Activated CD4-positive, alpha-beta T cell treated with anti-CD3 and anti-CD28 coated beads, Interleukin-2, amount 50 U/mL, for 48 hours (primary cell): ENCODE measurements at regions not wholly inside any gene's neighbourhood (a gene's known extent, or its start where the extent isn't known, plus 50 kb on each side); places are given as distances from the start of the nearest gene placed in this dataset.
"Not testable (repeated sequence)": the region's sequence is repeated elsewhere in the genome, so short reads cannot be mapped to it uniquely, and the experiment has no call there.

Source experiments
- DNase-seq, 2 experiments: peaks; one replicate each; pipeline ENCODE4 v3.0.0-alpha.2; 2020

- no peak for DNase-seq
These were observed 1718.6 kb downstream of the SUCLG1 start for GRCh38 chr2:82740527-82740926.

- DNase-seq, result not testable (repeated sequence)
These were observed 1721.1 kb downstream of the SUCLG1 start for GRCh38 chr2:82737965-82738364.

DNA sequence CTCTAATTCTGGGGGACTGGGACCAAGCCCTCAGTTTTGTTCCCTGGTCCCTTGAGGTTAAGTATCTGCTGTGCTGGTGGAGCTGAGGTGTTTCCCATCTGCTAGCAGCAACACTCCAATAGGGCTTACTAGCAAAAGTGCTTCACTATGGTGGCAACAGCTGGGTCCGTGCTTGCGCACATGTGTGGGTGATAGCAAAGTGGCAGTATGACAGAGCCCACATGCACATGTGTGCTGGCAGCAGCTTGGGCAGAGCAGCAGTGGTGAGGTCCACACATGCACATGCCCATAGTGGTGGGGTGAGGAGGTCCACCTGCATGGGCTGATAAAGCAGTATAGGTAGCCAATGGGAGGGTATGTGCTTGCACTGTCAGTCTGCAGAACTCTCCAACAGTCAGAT is 1723.7 kb downstream of the SUCLG1 start:
- no peak for DNase-seq

GRCh38 chr2:82731824-82732223 is 1727.3 kb downstream of the SUCLG1 start:
- DNase-seq, result no peak

- no peak for DNase-seq
These were observed 1728.3 kb downstream of the SUCLG1 start for GRCh38 chr2:82730811-82731210.

DNA sequence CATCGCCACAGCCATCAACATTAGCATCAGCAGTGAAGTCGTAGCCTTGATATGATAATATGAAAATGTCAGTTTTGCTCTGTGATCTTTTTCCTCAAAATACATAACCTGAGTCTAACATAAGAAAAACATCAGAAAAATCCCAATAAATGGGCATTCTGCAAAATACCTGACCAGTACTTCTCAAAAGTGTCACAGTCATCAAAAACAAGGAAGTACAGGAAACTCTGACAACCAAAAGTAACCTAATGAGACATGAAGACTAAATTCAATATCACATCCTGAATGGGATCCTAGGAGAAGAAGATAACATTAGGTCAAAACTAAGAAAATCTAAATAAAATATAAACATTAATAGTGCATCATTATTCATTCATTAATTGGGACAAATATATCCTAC is 1731.0 kb downstream of the SUCLG1 start:
- DNase-seq, result no peak

- DNase-seq, result no peak
These were observed 1750.4 kb downstream of the SUCLG1 start for GRCh38 chr2:82708681-82709080.

GRCh38 chr2:82697231-82697630 is 1761.8 kb downstream of the SUCLG1 start:
- no peak for DNase-seq

DNA sequence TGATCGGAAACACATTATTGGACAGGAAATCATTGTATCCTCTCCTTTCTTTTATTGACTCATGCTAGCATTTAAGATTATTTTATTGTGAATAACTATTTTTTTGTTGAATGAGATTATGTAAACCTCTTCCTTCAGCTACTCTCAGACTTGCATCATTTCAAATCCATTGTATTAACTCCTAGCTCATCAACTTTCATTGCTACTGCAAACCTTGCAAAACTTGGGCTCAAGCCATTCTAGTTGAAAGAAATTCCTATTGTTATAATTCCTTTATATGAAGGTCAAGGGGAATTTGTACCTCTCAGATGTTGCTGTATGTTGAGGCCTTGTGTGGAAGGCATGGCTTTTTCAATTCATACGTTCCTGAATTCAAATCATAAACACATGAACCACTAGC is 1764.6 kb downstream of the SUCLG1 start:
- no peak for DNase-seq

DNA sequence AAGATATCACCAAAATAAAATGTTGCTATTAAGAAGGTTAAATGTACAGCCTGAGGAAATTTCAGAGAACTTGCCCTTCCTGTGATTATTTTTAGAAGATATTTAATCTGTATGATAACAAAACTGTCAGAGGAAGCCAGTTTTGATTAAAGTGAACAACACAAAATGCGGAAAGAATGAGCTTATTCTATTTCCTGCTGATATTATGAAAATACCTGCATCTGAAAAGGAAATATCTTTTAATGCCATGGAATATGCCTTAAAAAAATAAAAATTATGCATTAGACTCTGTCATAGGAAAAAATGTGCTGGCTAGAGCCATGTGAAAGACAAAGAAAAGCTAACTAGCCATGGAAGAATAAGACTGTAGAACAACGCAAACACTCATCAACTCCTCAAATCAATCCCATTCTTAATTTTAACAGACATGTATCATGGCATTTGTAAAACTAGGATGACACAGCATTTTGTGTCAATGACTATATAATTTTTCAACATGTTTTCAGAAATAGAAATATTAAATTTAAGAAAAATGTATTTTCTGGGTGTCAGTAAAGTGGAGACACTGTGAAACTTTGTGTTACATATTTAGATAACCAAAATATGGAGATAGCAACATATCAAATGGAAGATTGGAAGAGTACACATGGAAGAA is 1768.2 kb downstream of the SUCLG1 start:
- DNase-seq, result no peak

DNA sequence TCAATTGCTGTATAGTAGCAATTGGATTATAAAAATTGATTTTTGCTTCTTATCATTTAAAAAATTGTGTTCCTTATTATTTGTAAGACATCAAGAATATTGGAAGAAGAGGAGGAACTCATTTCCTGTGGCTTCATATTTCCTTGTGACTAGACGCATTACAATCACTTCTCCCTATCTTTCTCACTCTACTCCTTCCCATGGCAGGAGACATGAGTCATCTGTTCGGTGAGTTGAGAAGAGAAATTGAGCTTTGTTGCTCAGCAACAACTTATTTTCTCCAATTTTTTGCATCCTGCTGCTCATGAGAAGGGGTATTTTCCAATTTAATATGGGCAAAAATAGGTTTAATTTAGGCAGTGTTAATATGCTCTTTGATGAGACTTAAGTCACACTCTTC is 1783.9 kb downstream of the SUCLG1 start:
- no peak for DNase-seq

DNA sequence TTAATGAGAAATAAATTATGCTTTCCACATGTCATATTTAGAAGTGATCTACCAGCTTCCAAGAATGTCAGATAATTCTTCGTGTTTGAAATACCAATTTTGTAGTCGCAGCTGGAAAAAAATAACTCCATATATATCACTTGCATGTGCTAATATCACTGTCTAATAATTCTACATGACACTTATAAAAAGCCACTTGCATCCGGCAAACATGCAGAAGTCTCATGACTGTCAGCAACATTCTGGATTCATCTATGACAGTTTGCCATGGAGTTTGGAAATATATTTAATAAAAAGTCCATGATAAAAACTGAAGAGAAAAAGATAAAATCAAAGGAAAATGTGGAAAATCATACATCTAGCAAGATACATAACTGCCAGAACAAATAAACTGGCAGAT is 1784.4 kb downstream of the SUCLG1 start:
- DNase-seq, result no peak

GRCh38 chr2:82667491-82667890 is 1791.6 kb downstream of the SUCLG1 start:
- no peak for DNase-seq

GRCh38 chr2:82665691-82666090 is 1793.4 kb downstream of the SUCLG1 start:
- DNase-seq, result no peak

GRCh38 chr2:82657106-82657505 is 1802.0 kb downstream of the SUCLG1 start:
- no peak for DNase-seq

GRCh38 chr2:82656420-82656819 is 1802.7 kb downstream of the SUCLG1 start:
- no peak for DNase-seq

GRCh38 chr2:82652117-82652516 is 1807.0 kb downstream of the SUCLG1 start:
- no peak for DNase-seq

DNA sequence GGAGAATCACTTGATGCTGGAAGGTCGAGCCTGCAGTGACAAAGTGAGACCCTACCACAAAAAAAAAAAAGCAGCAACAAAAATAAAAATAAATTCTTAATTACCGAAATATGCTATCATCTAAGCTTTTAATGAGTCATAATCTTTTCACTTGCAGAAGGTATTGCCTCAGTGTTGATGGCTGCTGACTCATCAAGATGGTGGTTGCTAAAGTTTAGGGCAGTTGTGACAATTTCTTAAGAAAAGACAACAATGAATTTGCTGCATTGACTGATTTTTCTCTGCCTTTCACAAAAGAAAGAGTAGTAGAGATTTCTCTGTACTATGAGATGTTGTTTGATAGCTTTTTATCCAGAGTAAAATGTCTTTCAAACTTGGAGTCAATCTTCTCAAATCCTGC is 1809.0 kb downstream of the SUCLG1 start:
- DNase-seq, result no peak

- no peak for DNase-seq
These were observed 1817.4 kb downstream of the SUCLG1 start for GRCh38 chr2:82641598-82642180.

DNA sequence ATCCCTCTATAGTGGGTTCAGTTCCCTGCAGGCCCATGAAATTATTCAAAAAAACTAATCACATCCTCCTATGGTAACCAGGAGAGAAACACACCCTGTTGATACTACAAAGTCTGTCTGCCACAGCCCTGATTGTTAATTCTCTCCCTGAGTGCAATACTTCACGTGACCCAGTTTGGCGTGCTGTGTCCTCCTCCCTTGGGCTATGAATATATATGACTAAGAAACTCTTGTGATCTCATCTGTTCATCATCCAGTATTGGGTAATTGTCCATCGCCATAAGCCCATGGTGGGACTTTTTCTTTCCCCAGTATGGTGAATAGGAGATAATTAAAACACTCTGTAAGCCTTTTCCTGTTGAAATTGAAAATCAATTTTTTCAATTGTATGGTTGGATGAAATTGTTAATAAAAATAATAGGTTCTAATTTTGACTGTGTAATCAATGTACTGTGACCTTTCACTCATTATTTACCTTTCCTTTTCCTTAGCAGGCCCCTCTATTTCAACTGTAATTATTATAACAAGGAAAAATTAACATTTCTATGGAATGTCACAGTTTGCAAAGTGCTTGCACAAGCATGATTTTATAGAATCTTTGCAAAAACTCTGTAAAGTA is 1822.6 kb downstream of the SUCLG1 start:
- DNase-seq, result no peak

DNA sequence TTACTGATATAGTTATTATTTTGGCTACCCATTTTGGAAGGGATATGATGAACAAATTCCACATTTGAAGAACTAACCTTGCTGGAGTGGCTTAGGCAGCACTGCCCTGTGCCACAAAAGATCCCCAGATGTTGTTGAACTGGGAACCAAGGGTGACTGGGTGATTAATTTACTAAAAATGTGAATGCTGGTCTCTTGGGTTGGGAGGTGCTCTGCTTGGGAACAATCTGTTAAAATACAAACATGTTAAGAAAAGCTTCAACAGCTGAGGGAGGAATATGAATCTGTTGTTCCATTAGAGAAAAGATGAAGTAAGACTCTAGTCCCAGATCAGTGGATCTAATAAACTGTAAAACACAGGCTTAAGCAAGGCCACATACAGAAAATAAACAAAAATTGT is 1860.1 kb downstream of the SUCLG1 start:
- no peak for DNase-seq

GRCh38 chr2:82596581-82596980 is 1862.5 kb downstream of the SUCLG1 start:
- DNase-seq, result no peak

GRCh38 chr2:82591718-82592117 is 1867.4 kb downstream of the SUCLG1 start:
- DNase-seq, result no peak

GRCh38 chr2:82576656-82577055 is 1882.4 kb downstream of the SUCLG1 start:
- no peak for DNase-seq

- no peak for DNase-seq
These were observed 1919.8 kb downstream of the SUCLG1 start for GRCh38 chr2:82539280-82539621.
